ENCODE measurements at regions not wholly inside any gene's neighbourhood (a gene's known extent, or its start where the extent isn't known, plus 50 kb on each side); places are given as distances from the start of the nearest gene placed in this dataset.

DNA sequence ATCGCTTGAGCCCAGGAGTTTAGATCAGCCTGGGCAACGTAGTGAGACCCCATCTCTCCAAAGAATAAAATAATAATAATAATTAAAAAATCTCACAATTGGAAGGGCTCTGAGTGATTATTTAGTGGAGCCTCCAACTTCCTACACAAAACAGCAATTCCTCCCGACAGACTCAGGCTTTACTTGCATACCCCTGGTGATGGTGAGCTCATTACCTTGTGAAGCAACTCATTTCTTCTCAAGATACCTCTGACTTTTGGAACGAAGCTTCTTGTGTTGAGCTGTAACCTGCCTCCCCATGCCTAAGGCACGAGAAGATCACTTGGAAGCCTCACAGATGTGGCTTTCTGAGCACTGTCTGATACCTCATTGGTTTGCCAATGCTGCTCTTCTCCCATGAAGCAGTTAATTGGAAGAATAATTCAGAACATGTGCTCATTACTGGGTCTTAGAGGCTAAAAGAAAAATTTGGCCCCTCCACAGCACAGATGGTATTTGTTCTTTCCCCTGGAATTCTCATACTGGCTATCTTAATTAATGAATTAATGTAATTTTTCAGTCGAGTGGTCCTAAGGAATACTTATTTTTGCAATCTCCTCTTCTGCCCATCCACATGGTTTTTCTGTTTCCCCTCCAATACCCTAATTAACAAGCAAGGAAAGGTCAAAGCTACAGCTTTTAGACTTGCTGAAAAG lies 769.0 kb downstream of the TYW1 start:
- H3K4me2 ChIP-seq (ENCODE audit: insufficient read depth, low read length), result no peak overlapping the region
- peaks cover 4% of the 10 kb centered on the region for H3K9me3 ChIP-seq (ENCODE audit: low read depth, low read length)
- H3K27ac ChIP-seq (ENCODE audit: low read depth, low read length), result no peak overlapping the region
- no peaks in the 10 kb centered on the region for H4K20me1 ChIP-seq (ENCODE audit: insufficient read depth, low read length)
- no peak overlapping the region for H2AFZ ChIP-seq (ENCODE audit: low read length)
- no peak overlapping the region for H3K4me3 ChIP-seq (ENCODE audit: insufficient read depth, low read length)
- H3K79me2 ChIP-seq (ENCODE audit: insufficient read depth, low read length), result no peaks in the 10 kb centered on the region
- no peak for DNase-seq (ENCODE audit: insufficient read length, low spot score, missing footprints)
- no peaks in the 10 kb centered on the region for H3K4me1 ChIP-seq (ENCODE audit: insufficient read depth, low read length)
- TF ChIP-seq CTCF (IDR thresholded peaks at IDR 0.05; ENCODE audit: extremely low read depth, low read depth, low read length), result no peak
- no peaks in the 10 kb centered on the region for H3K27me3 ChIP-seq (ENCODE audit: insufficient read depth, low read length)
- H3K36me3 ChIP-seq (ENCODE audit: insufficient read depth, low read length), result no peaks in the 10 kb centered on the region

DNA sequence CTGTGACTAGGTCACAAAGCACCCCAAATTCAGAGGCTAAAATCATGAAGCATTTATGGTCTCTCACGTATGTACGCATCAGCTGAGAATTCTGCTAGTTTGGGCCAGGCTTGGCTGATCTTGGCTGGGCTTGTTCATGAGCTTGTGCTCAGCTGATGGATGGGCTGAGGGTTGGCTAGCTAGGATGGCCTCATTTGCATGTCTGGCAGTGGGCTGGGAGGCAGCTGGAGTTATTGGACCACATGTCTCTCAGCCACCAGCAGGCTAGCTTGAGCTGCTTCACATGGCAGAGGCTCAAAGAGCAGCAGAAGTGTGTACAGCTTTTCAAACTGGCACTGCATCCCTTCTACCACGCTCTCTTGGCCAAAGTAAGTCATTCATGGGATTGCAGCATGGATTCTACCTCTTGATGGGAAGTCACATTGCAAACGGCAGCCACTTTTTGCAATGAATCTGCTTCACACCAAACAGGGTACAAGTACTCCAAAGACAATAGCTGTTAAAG lies 770.3 kb downstream of the TYW1 start:
- Histone ChIP-seq H3K4me1 (ENCODE audit: insufficient read depth, low read length) (no peaks in the 10 kb centered on the region), H3K27me3 (ENCODE audit: insufficient read depth, low read length) (no peaks in the 10 kb centered on the region), H4K20me1 (ENCODE audit: insufficient read depth, low read length) (no peaks in the 10 kb centered on the region), H2AFZ (ENCODE audit: low read length) (no peak overlapping the region), H3K9me3 (ENCODE audit: low read depth, low read length) (peaks cover 4% of the 10 kb centered on the region), H3K4me3 (ENCODE audit: insufficient read depth, low read length) (no peak overlapping the region), H3K79me2 (ENCODE audit: insufficient read depth, low read length) (no peaks in the 10 kb centered on the region), H3K27ac (ENCODE audit: low read depth, low read length) (no peak overlapping the region), H3K36me3 (ENCODE audit: insufficient read depth, low read length) (no peaks in the 10 kb centered on the region), H3K4me2 (ENCODE audit: insufficient read depth, low read length) (no peak overlapping the region)
- no peak for DNase-seq (ENCODE audit: insufficient read length, low spot score, missing footprints)
- TF ChIP-seq CTCF (IDR thresholded peaks at IDR 0.05; ENCODE audit: extremely low read depth, low read depth, low read length), result no peak

GRCh38 chr7:67771846-67772605 lies 775.4 kb downstream of the TYW1 start:
- TF ChIP-seq CTCF (IDR thresholded peaks at IDR 0.05; ENCODE audit: extremely low read depth, low read depth, low read length), result no peak
- no peaks in the 10 kb centered on the region for H3K79me2 ChIP-seq (ENCODE audit: insufficient read depth, low read length)

GRCh38 chr7:67773081-67773480 lies 776.4 kb downstream of the TYW1 start:
- Histone ChIP-seq H3K27me3 (ENCODE audit: insufficient read depth, low read length) (no peaks in the 10 kb centered on the region), H3K36me3 (ENCODE audit: insufficient read depth, low read length) (no peaks in the 10 kb centered on the region), H3K4me2 (ENCODE audit: insufficient read depth, low read length) (no peak overlapping the region), H3K79me2 (ENCODE audit: insufficient read depth, low read length) (no peaks in the 10 kb centered on the region), H4K20me1 (ENCODE audit: insufficient read depth, low read length) (no peaks in the 10 kb centered on the region), H3K4me1 (ENCODE audit: insufficient read depth, low read length) (no peaks in the 10 kb centered on the region), H3K27ac (ENCODE audit: low read depth, low read length) (no peak overlapping the region), H2AFZ (ENCODE audit: low read length) (no peak overlapping the region), H3K9me3 (ENCODE audit: low read depth, low read length) (no peaks in the 10 kb centered on the region), H3K4me3 (ENCODE audit: insufficient read depth, low read length) (no peak overlapping the region)
- no peak for DNase-seq (ENCODE audit: insufficient read length, low spot score, missing footprints)
- no peak for TF ChIP-seq CTCF (IDR thresholded peaks at IDR 0.05; ENCODE audit: extremely low read depth, low read depth, low read length)

More at GRCh38 chr7:67771846-67772605, 775.4 kb downstream of the TYW1 start:
- H3K4me3 ChIP-seq (ENCODE audit: insufficient read depth, low read length), result no peak overlapping the region
- no peaks in the 10 kb centered on the region for H3K27me3 ChIP-seq (ENCODE audit: insufficient read depth, low read length)
- peaks cover under 1% of the 10 kb centered on the region for H3K9me3 ChIP-seq (ENCODE audit: low read depth, low read length)
- no peaks in the 10 kb centered on the region for H4K20me1 ChIP-seq (ENCODE audit: insufficient read depth, low read length)
- no peak overlapping the region for H3K27ac ChIP-seq (ENCODE audit: low read depth, low read length)
- no peak for DNase-seq (ENCODE audit: insufficient read length, low spot score, missing footprints)
- no peaks in the 10 kb centered on the region for H3K36me3 ChIP-seq (ENCODE audit: insufficient read depth, low read length)
- no peaks in the 10 kb centered on the region for H3K4me1 ChIP-seq (ENCODE audit: insufficient read depth, low read length)
- H2AFZ ChIP-seq (ENCODE audit: low read length), result no peak overlapping the region
- H3K4me2 ChIP-seq (ENCODE audit: insufficient read depth, low read length), result no peak overlapping the region

All from osteoblast (primary cell).